ENCODE measurements at regions not wholly inside any gene's neighbourhood (a gene's known extent, or its start where the extent isn't known, plus 50 kb on each side); places are given as distances from the start of the nearest gene placed in this dataset.

DNA sequence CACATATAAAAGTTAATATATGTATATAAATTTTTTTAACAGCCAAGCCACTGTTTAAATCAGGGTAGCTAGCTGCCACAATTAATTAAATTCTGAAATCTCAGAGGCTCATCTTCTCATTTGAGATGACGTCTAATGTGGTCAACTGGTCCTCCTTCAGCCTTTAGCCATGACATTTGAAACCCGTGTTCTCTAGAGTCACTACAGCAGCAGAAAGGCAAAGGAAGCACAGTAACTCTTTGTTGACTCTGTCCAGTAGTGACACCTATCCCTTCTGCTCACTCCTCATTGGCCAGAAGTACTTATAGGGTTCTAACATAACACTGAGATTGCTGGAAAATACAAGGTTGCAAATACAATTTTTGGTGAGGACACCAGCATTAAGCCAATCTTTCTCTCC is 555.5 kb downstream of the ETV1 start:
- no peak overlapping the region for H3K4me3 ChIP-seq
- RAD21 ChIA-PET (ENCODE audit: unreplicated experiment) = no interaction called here
- H3K27me3 ChIP-seq (replicated peaks in 1 of 2; ENCODE audit: control insufficient read depth in 2 of 2, insufficient read depth in 2 of 2, low read length in 1 of 2) = no peaks in the 10 kb centered on the region
- no peak overlapping the region for H2AFZ ChIP-seq (ENCODE audit: control insufficient read depth, low read depth, low read length)
- H4K20me1 ChIP-seq (ENCODE audit: control insufficient read depth, insufficient read depth) = no peaks in the 10 kb centered on the region
- H3K9me3 ChIP-seq (replicated peaks; ENCODE audit: control insufficient read depth, insufficient read depth, low read length) = no peaks in the 10 kb centered on the region
- no peak for TF ChIP-seq EP300 (IDR thresholded peaks at IDR 0.05; ENCODE audit: borderline replicate concordance in 1 of 2, control insufficient read depth in 1 of 2, low read depth in 2 of 2, low read length in 2 of 2)
- TF ChIP-seq CREB1 (IDR thresholded peaks at IDR 0.05; ENCODE audit: low read depth) = no peak
- no peak for TF ChIP-seq CHD4 (IDR thresholded peaks at IDR 0.05)
- no peak for TF ChIP-seq POLR2AphosphoS5 (IDR thresholded peaks at IDR 0.05; ENCODE audit: low read length)
- ATAC-seq = no peak
- no peaks in the 10 kb centered on the region for H3K36me3 ChIP-seq (ENCODE audit: control insufficient read depth in 2 of 2, insufficient read depth in 2 of 2, low read length in 1 of 2)
- no peak overlapping the region for H3K27ac ChIP-seq (ENCODE audit: control insufficient read depth, insufficient read depth)
- CTCF ChIA-PET = no interaction called here
- H3K4me2 ChIP-seq (ENCODE audit: control insufficient read depth, insufficient read depth) = no peak overlapping the region
- BruUV-seq (replicated peaks) = no TSS peak
- POLR2A ChIA-PET = no interaction called here
- in situ Hi-C loops (cut with MboI) = no loop called here
- SMC1A ChIA-PET (ENCODE audit: uncharacterized antibody, unreplicated experiment) = no interaction called here
- no peaks in the 10 kb centered on the region for H3K4me1 ChIP-seq (ENCODE audit: control insufficient read depth, insufficient read depth, low read length)
- DNase-seq (ENCODE audit: low read depth, low spot score) = no peak
- H3K79me2 ChIP-seq (ENCODE audit: control insufficient read depth, insufficient read depth, low read length) = no peaks in the 10 kb centered on the region
- H3K9ac ChIP-seq (ENCODE audit: control insufficient read depth, insufficient read depth, low read length) = no peak overlapping the region
- intact Hi-C loops (cut with micrococcal nuclease; ENCODE audit: unreplicated experiment) = no loop called here
- FAIRE-seq = no peak
- 50% methylated on average over 2 of the region's 2 CpGs for WGBS (ENCODE audit: insufficient coverage, insufficient replicate concordance, low lambda C conversion rate, missing lambda C conversion rate)

DNA sequence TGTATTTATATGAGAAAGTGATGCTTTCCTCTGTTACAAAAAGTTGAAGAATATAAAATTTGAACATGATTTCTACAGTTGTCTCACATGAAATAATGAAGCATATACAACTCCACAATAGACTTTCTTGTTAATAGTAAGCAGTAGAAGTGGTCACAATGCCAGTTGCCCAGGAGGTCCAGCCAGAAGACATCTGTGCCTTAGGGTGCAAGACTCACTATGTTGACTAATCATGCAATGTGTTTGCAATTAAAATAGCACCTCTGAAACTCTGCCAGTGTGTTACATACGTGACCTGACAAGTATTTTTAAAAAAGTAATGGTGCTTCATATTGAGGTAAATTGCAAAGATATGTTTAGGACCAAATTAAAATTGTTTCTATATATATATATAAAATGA is 547.2 kb downstream of the ETV1 start:
- ChIA-PET RAD21 (ENCODE audit: unreplicated experiment) (no interaction called here), CTCF (no interaction called here), POLR2A (no interaction called here), SMC1A (ENCODE audit: uncharacterized antibody, unreplicated experiment) (no interaction called here)
- no peaks in the 10 kb centered on the region for H4K20me1 ChIP-seq (ENCODE audit: control insufficient read depth, insufficient read depth)
- 5% methylated on average over 1 of the region's 1 CpG for WGBS (ENCODE audit: insufficient coverage, insufficient replicate concordance, low lambda C conversion rate, missing lambda C conversion rate)
- ATAC-seq (no peak), DNase-seq (ENCODE audit: low read depth, low spot score) (no peak), FAIRE-seq (no peak)
- no peaks in the 10 kb centered on the region for H3K36me3 ChIP-seq (ENCODE audit: control insufficient read depth in 2 of 2, insufficient read depth in 2 of 2, low read length in 1 of 2)
- no peak overlapping the region for H2AFZ ChIP-seq (ENCODE audit: control insufficient read depth, low read depth, low read length)
- H3K27me3 ChIP-seq (replicated peaks in 1 of 2; ENCODE audit: control insufficient read depth in 2 of 2, insufficient read depth in 2 of 2, low read length in 1 of 2) = no peaks in the 10 kb centered on the region
- no peak overlapping the region for H3K9ac ChIP-seq (ENCODE audit: control insufficient read depth, insufficient read depth, low read length)
- in situ Hi-C loops (cut with MboI) = no loop called here
- no peak overlapping the region for H3K27ac ChIP-seq (ENCODE audit: control insufficient read depth, insufficient read depth)
- no peaks in the 10 kb centered on the region for H3K4me1 ChIP-seq (ENCODE audit: control insufficient read depth, insufficient read depth, low read length)
- intact Hi-C loops (cut with micrococcal nuclease; ENCODE audit: unreplicated experiment) = no loop called here
- BruUV-seq (replicated peaks) = no TSS peak
- H3K79me2 ChIP-seq (ENCODE audit: control insufficient read depth, insufficient read depth, low read length) = no peaks in the 10 kb centered on the region
- no peak overlapping the region for H3K4me3 ChIP-seq
- no peaks in the 10 kb centered on the region for H3K9me3 ChIP-seq (replicated peaks; ENCODE audit: control insufficient read depth, insufficient read depth, low read length)
- TF ChIP-seq, protein P1, sequence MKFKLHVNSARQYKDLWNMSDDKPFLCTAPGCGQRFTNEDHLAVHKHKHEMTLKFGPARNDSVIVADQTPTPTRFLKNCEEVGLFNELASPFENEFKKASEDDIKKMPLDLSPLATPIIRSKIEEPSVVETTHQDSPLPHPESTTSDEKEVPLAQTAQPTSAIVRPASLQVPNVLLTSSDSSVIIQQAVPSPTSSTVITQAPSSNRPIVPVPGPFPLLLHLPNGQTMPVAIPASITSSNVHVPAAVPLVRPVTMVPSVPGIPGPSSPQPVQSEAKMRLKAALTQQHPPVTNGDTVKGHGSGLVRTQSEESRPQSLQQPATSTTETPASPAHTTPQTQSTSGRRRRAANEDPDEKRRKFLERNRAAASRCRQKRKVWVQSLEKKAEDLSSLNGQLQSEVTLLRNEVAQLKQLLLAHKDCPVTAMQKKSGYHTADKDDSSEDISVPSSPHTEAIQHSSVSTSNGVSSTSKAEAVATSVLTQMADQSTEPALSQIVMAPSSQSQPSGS (IDR thresholded peaks at IDR 0.05; ENCODE audit: low read length) = no peak
- TF ChIP-seq STAT3 (IDR thresholded peaks at IDR 0.05; ENCODE audit: low read depth, low read length) (no peak), HDGF (IDR thresholded peaks at IDR 0.05) (no peak)
- no peak overlapping the region for H3K4me2 ChIP-seq (ENCODE audit: control insufficient read depth, insufficient read depth)

Data from GM12878 (cell line).